HG03064 (cell line): ENCODE measurements at regions not wholly inside any gene's neighbourhood (a gene's known extent, or its start where the extent isn't known, plus 50 kb on each side); places are given as distances from the start of the nearest gene placed in this dataset.
"Not testable (repeated sequence)": the region's sequence is repeated elsewhere in the genome, so short reads cannot be mapped to it uniquely, and the experiment has no call there.

Experiments used
- ATAC-seq: cut with Tn5 transposase; IDR thresholded peaks from one replicate; pipeline ENCODE4 v1.9.1; 2021; ENCODE audit warnings: low read depth; ENCODE audit not compliant: unreplicated experiment

GRCh38 chr15:54850101-54850500 lies 346.6 kb downstream of the RSL24D1 start:
- no peak for ATAC-seq

DNA sequence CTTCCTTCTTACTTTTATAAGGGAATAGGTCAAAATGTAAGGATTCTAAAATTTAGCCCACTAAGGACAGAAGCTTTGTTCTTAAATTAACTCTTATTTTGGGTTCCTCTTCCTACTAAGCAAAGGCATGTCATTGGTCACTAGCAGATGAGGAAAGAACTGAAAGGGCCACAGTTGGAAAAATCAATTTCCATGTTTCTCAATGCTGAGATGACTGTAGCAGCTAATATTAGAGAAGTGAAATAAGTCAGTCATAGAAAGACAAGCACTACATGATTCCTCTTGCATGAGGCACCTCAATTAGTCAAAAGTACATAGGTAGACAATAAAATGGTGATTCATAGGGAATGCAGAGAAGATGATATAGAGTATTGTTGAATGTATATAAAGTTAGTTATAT lies 353.7 kb downstream of the RSL24D1 start:
- no peak for ATAC-seq

DNA sequence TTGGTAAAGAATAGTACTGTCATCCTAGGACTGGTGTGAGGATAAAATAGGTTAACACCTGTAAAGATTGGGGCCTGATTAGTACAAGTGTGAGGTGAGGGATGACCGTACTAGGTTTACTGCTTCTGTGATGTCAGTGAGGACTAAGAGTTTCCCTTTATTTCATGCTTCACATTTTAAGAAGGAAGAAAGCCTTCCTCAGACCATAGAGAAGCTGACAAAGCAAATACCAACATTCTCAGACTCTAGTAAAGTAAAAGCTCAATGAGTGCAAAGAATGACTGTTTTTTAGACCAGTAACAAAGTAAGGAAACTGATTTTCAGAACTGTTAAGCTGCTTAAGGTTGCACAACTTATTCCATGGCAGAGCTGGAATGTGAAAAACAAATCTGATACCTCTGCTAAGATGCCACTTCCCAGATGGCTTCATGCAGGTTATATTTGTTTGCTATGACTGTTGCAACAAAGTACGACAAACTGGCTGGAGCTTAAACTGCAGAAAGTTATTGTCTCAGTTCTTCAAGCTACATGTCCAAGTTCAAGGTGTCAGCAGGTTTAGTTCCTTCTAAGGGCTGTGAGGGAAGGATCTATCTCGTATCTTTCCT lies 354.9 kb downstream of the RSL24D1 start:
- no peak for ATAC-seq

- no peak for ATAC-seq
Observed at GRCh38 chr15:54840621-54841398, 355.9 kb downstream of the RSL24D1 start.

GRCh38 chr15:54839379-54839778 lies 357.4 kb downstream of the RSL24D1 start:
- ATAC-seq = no peak

GRCh38 chr15:54836052-54836795 lies 360.5 kb downstream of the RSL24D1 start:
- peak; percentile 58 for ATAC-seq

DNA sequence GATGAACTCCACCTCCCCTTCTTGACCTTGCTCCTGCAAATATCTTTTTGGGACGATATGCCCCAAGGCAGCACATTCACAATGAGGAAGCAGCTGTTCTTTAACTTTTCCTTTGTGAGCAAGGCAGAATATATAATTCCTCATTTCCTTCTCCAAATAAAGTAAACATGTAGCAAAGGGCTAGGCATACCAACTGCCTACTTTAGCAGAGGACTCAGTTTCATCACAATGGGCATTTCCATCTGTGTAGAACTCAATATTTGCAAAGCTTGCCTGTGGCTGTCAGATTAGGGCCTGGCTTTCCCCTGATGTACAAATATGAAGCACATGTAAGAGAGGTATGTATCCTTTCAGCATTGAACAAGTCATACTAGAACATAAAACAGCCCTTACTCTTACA lies 366.9 kb downstream of the RSL24D1 start:
- no peak for ATAC-seq

- ATAC-seq = no peak
Observed at GRCh38 chr15:54820811-54821210, 375.9 kb downstream of the RSL24D1 start.

DNA sequence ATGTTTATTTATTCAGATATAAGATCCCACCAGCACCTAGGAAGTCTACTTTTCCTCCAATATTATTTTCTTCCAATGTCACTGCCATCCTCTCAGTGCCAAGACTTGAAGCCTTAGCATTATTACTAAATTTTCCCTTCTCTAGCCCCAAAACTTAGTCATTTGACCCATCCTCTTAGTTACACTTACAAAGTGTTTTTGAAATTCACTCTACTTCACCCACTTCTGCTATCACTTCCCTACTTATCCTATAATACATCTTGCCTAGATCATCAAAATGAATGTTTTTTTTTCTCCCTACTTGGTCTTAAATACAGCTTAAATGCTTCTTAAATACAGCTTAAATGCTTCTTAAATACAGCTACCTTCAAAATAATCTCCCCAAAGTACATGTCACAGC lies 376.6 kb downstream of the RSL24D1 start:
- no peak for ATAC-seq

DNA sequence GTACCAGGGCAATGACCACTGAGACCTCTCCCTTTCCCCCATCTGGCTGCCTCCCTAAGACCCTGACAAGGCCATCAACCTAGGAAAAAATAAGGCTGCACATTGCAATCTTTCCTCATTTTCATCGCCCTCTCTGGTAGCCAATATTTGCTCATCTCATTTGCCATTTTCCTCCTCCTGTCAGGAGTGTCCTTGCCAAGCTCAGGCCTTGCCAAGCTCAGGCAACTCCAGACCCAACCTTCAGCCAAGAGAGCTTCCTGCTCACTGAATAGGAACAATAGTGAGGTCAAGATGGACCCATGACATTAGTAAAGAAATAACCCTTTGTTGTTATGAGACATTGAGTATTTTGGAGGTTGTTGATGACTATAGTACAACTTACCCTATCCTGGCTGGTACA lies 380.3 kb downstream of the RSL24D1 start:
- ATAC-seq = no peak

DNA sequence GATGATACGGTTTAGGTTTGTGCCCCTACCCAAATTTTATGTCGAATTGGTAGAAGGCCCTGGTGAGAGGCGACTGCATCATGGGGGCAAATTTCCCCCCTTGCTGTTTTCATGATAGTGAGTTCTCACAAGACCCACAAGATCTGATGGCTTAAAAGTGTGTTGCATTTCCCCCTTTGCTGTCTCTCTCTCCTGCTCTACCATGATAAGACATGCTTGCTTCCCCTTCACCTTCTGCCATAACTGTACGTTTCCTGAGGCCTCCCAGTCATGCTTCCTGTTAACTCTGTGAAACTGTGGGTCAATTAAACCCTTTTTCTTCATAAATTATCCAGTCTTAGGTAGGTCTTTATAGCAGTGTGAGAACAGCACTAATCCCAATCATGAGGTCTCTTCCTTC lies 381.2 kb downstream of the RSL24D1 start:
- no peak for ATAC-seq

DNA sequence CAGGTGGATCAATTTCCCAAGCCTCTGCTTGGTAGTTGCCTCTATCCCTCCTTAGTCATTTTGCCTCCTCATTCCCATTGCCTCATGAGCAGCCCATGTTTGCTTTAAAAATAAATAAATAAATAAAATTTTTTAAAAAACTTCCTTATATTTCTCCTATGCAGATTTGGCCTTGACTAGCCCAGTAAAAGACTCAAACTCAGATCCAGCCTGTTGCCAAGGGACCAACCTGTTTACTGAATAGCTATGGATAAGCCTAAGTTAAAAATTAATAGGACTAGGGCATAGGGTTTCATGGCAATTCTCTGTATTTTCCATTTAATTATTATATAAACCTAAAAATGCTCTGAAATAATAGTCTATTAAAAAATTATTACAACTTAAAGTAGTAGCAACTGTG lies 384.4 kb downstream of the RSL24D1 start:
- no peak for ATAC-seq

DNA sequence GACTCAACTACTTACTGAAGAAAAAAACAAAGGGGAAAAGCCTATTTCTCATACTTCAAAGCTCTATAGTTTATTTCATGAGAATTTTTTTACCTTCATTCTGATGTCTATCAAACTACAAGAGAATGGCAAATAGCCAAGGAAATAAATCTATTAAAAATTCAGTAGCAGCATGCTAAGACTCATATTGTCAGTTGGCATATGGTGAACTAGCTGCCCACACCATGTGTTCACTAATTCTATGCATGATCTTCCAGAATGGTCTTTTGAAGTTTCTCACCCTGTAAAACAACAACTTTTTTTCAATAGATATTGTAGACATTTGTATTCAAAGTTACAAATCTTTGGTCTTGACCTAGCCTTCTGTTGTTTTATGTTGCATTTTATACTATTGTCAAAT lies 386.2 kb downstream of the RSL24D1 start:
- no peak for ATAC-seq

DNA sequence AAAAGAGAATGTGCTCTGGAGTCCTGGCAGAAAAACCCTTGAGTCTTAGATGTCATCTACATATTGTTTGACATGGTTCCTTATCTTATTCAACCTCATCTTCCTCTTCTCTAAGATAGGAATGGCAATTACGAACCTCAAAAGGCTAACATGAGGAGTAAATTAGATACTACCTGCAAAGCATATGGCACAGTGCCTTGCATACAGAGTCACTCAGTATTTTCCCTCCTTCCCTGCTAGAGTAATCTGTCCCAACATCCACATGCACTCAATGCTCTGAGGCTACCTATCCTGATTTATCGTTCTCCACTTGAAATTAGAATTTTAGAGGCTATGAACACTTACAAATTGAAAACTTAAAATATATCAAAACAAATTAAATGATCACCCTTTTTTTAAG lies 386.7 kb downstream of the RSL24D1 start:
- ATAC-seq = no peak

- ATAC-seq = no peak
Observed at GRCh38 chr15:54808321-54808720, 388.4 kb downstream of the RSL24D1 start.

- ATAC-seq = no peak
Observed at GRCh38 chr15:54803987-54804386, 392.8 kb downstream of the RSL24D1 start.

GRCh38 chr15:54803134-54803808 lies 393.5 kb downstream of the RSL24D1 start:
- ATAC-seq = peak; percentile 69

- ATAC-seq = no peak
Observed at GRCh38 chr15:54792526-54792925, 404.2 kb downstream of the RSL24D1 start.

- ATAC-seq = no peak
Observed at GRCh38 chr15:54790693-54791092, 406.0 kb downstream of the RSL24D1 start.

DNA sequence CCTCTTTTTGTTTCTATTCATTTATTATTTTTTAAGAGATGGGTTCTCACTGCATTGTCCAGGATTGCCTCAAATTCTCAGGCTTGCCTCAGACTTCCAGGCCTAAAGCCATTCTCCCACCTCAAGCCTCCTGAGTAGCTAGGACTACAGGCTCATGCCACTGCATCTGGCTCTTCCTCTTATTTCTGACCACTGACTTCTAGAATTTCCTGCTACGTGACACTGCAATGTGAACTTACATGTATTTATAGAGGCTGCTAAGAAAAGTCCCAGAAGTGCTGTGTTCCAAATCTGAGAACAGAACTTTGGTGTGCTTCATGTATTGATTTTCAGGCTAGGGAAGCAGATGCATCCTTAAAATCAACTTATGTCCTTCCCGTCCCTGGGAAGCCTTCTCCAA lies 407.4 kb downstream of the RSL24D1 start:
- no peak for ATAC-seq

GRCh38 chr15:54781220-54781619 lies 415.5 kb downstream of the RSL24D1 start:
- not testable (repeated sequence) for ATAC-seq
